IMR-90 (cell line): ENCODE measurements at regions not wholly inside any gene's neighbourhood (a gene's known extent, or its start where the extent isn't known, plus 50 kb on each side); places are given as distances from the start of the nearest gene placed in this dataset.

Source experiments
- ATAC-seq: fragments of 200-7000 bp; cut with Tn5 transposase; 2 replicates; pipeline ENCODE4 v1.9.1; 2020; ENCODE audit warnings: low read depth, mild to moderate bottlenecking, moderate library complexity
- BruUV-seq: library from RNA; stranded (reverse); fragments of 400-500 nt; replicated peaks from 2 replicates; lab custom pipeline; 2021; lab: Mats Ljungman, UMichigan
- CTCF ChIA-PET: fragments of 300-600 bp; formaldehyde crosslinking; extraction: SDS; loops from one replicate; lab custom pipeline; 2021; ENCODE audit warnings: antibody characterized with exemption; lab: Yijun Ruan, JAX
- POLR2A ChIA-PET: fragments of 300-600 bp; sonication (Branson Sonifier 250); formaldehyde crosslinking; loops from one replicate; lab custom pipeline; 2022; ENCODE audit warnings: antibody characterized with exemption; ENCODE audit not compliant: unreplicated experiment; lab: Charles Lee
- DNase-seq: peaks from one replicate; pipeline ENCODE4 v3.0.0; 2013
- H2AFZ ChIP-seq: replicated peaks from 2 replicates; pipeline ENCODE3; 2013; ENCODE audit warnings: low read length, mild to moderate bottlenecking; ENCODE audit not compliant: poor library complexity
- H2AK5ac ChIP-seq: 2 replicates; pipeline ENCODE4 v1.6.1; 2013; ENCODE audit warnings: low read depth, low read length, inconsistent platforms
- H2AK9ac ChIP-seq: replicated peaks from 2 replicates; pipeline ENCODE3; 2013; ENCODE audit warnings: mild to moderate bottlenecking, low read depth, low read length, moderate library complexity; ENCODE audit not compliant: poor library complexity
- H2BK120ac ChIP-seq: 2 replicates; pipeline ENCODE4 v1.6.1; 2013; ENCODE audit warnings: low read depth, low read length, inconsistent platforms
- H2BK15ac ChIP-seq: 3 replicates; pipeline ENCODE4 v1.6.1; 2013; ENCODE audit warnings: low read depth, low read length, inconsistent platforms
- H2BK20ac ChIP-seq: 2 replicates; pipeline ENCODE4 v1.6.1; 2013; ENCODE audit warnings: low read depth, mild to moderate bottlenecking, inconsistent platforms, low read length, moderate library complexity
- H2BK5ac ChIP-seq: 2 replicates; pipeline ENCODE4 v1.6.1; 2013; ENCODE audit warnings: mild to moderate bottlenecking, low read depth, low read length, inconsistent platforms; ENCODE audit not compliant: poor library complexity, severe bottlenecking
- H3K14ac ChIP-seq: replicated peaks from 2 replicates; pipeline ENCODE4 v1.6.1; 2013; ENCODE audit warnings: low read depth, low read length, inconsistent platforms
- H3K18ac ChIP-seq: 2 replicates; pipeline ENCODE4 v1.6.1; 2013; ENCODE audit warnings: low read depth, low read length, control low read depth
- H3K23ac ChIP-seq: 2 replicates; pipeline ENCODE4 v1.6.1; 2013; ENCODE audit warnings: low read depth, low read length, inconsistent platforms
- H3K27ac ChIP-seq: 2 replicates; pipeline ENCODE4 v1.5.1; 2013; ENCODE audit warnings: mild to moderate bottlenecking, control low read depth, low read length; ENCODE audit not compliant: insufficient read depth
- H3K27me3 ChIP-seq: 2 replicates; pipeline ENCODE4 v1.6.1; 2013; ENCODE audit warnings: low read length; ENCODE audit not compliant: control insufficient read depth, insufficient read depth
- H3K36me3 ChIP-seq: 2 replicates; pipeline ENCODE4 v1.6.1; 2013; ENCODE audit warnings: low read length, mixed read lengths; ENCODE audit not compliant: control insufficient read depth, insufficient read depth
- H3K4ac ChIP-seq: 2 replicates; pipeline ENCODE4 v1.6.1; 2013; ENCODE audit warnings: low read depth, low read length, inconsistent platforms
- H3K4me1 ChIP-seq: 2 replicates; pipeline ENCODE4 v1.6.1; 2013; ENCODE audit warnings: low read length, mixed read lengths; ENCODE audit not compliant: control insufficient read depth, insufficient read depth
- H3K4me2 ChIP-seq: 2 replicates; pipeline ENCODE4 v1.6.1; 2013; ENCODE audit warnings: low read depth, mild to moderate bottlenecking, control low read depth, low read length, moderate library complexity
- H3K4me3 ChIP-seq: 2 replicates; pipeline ENCODE4 v1.5.1; 2013; ENCODE audit warnings: low read depth, mild to moderate bottlenecking, control low read depth, low read length, moderate library complexity; ENCODE audit not compliant: insufficient read depth
- H3K56ac ChIP-seq: 2 replicates; pipeline ENCODE4 v1.6.1; 2013; ENCODE audit warnings: low read length, inconsistent platforms; ENCODE audit not compliant: insufficient read depth; ENCODE audit errors: extremely low read depth
- H3K79me1 ChIP-seq, 2 experiments: 2 replicates each; pipeline ENCODE4 v1.6.1; 2013; ENCODE audit warnings: low read length in 2 of 2, inconsistent platforms in 1 of 2, low read depth in 1 of 2
- H3K9ac ChIP-seq: 2 replicates; pipeline ENCODE4 v1.6.1; 2013; ENCODE audit warnings: low read depth, low read length, control low read depth
- H3K9me1 ChIP-seq: 2 replicates; pipeline ENCODE4 v1.6.1; 2013; ENCODE audit warnings: low read length, inconsistent platforms; ENCODE audit not compliant: insufficient read depth
- H3K9me3 ChIP-seq: 2 replicates; pipeline ENCODE4 v1.6.1; 2013; ENCODE audit warnings: low read length; ENCODE audit not compliant: control insufficient read depth, insufficient read depth
- H4K20me1 ChIP-seq: 2 replicates; pipeline ENCODE4 v1.6.1; 2013; ENCODE audit warnings: low read length, inconsistent platforms; ENCODE audit not compliant: insufficient read depth
- H4K5ac ChIP-seq: 2 replicates; pipeline ENCODE4 v1.6.1; 2013; ENCODE audit warnings: mild to moderate bottlenecking, low read depth, low read length, control low read depth
- H4K8ac ChIP-seq, 2 experiments: 2 replicates each; pipeline ENCODE4 v1.6.1; 2013; ENCODE audit warnings: low read depth in 2 of 2, low read length in 2 of 2, control low read depth in 1 of 2, inconsistent platforms in 1 of 2
- H4K91ac ChIP-seq: 2 replicates; pipeline ENCODE4 v1.6.1; 2013; ENCODE audit warnings: low read depth, low read length, inconsistent platforms; ENCODE audit not compliant: insufficient read depth
- BHLHE40 ChIP-seq: fragments of 150-350 bp; IDR thresholded peaks from 2 replicates; pipeline ENCODE4 v1.6.1; 2016; ENCODE audit warnings: mild to moderate bottlenecking, low read depth, low read length
- CEBPB ChIP-seq: IDR thresholded peaks from 2 replicates; pipeline ENCODE4 v1.6.1; 2012; ENCODE audit warnings: low read depth, low read length, improper control_type of control experiment
- FOS ChIP-seq: fragments of 150-350 bp; IDR thresholded peaks from 2 replicates; pipeline ENCODE4 v1.6.1; 2016; ENCODE audit warnings: low read depth, low read length
- MAFK ChIP-seq: IDR thresholded peaks from 2 replicates; pipeline ENCODE4 v1.6.1; 2012; ENCODE audit warnings: low read depth, low read length, improper control_type of control experiment
- MAZ ChIP-seq: IDR thresholded peaks from 2 replicates; pipeline ENCODE4 v1.6.1; 2012; ENCODE audit warnings: low read depth, mild to moderate bottlenecking, low read length, improper control_type of control experiment, moderate library complexity, borderline replicate concordance
- POLR2A ChIP-seq: IDR thresholded peaks from 2 replicates; pipeline ENCODE4 v1.6.1; 2012; ENCODE audit warnings: mild to moderate bottlenecking, low read depth, low read length
- RAD21 ChIP-seq: IDR thresholded peaks from 2 replicates; pipeline ENCODE4 v1.6.1; 2012; ENCODE audit warnings: low read length, improper control_type of control experiment
- RCOR1 ChIP-seq: IDR thresholded peaks from 2 replicates; pipeline ENCODE4 v1.6.1; 2012; ENCODE audit warnings: mild to moderate bottlenecking, low read length, improper control_type of control experiment; ENCODE audit not compliant: insufficient replicate concordance
- RFX5 ChIP-seq: IDR thresholded peaks from 2 replicates; pipeline ENCODE4 v1.8.0; 2012; ENCODE audit warnings: low read depth, mild to moderate bottlenecking, low read length, moderate library complexity
- SMC3 ChIP-seq: fragments of 150-350 bp; IDR thresholded peaks from 2 replicates; pipeline ENCODE4 v1.6.1; 2016; ENCODE audit warnings: low read depth, mild to moderate bottlenecking, antibody characterized with exemption, low read length, moderate library complexity
- WGBS, 2 experiments: methylation state at CpG; one replicate each; pipeline versions ENCODE4 v1.1.5 to v1.1.7; 2013; ENCODE audit warnings: missing lambda C conversion rate in 2 of 2; ENCODE audit not compliant: insufficient read length in 1 of 2; ENCODE audit errors: extremely low coverage in 2 of 2; 5-methylcytosine and 5-hydroxymethylcytosine counted together
- dilution Hi-C: fragments of 300-500 bp; cut with HindIII; formaldehyde crosslinking; loops from one replicate; pipeline ENCODE4 v1.14.3; 2018; ENCODE audit warnings: low sequenced_read_pairs; ENCODE audit not compliant: unreplicated experiment
- in situ Hi-C: fragments of 300-500 bp; cut with MboI; formaldehyde crosslinking; loops from 3 replicates; pipeline ENCODE4 v1.14.3; 2019; ENCODE audit warnings: low sequenced_read_pairs, inconsistent platforms, mixed read lengths
- intact Hi-C: fragments of 100-400 bp; cut with micrococcal nuclease; formaldehyde crosslinking; loops from 2 replicates; pipeline ENCODE4 v1.10.0; 2022
- TF ChIP-seq, protein P1 (sequence below): fragments of 150-350 bp; IDR thresholded peaks from 2 replicates; pipeline ENCODE4 v1.6.1; 2016; ENCODE audit warnings: low read depth, mild to moderate bottlenecking, low read length, moderate library complexity, borderline replicate concordance
- TF ChIP-seq, protein P2 (sequence below): conservative IDR thresholded peaks from 2 replicates; pipeline ENCODE4 v1.5.1; 2012; ENCODE audit warnings: mild to moderate bottlenecking, low read depth, low read length, improper control_type of control experiment
- TF ChIP-seq, protein P3 (sequence below): fragments of 150-350 bp; IDR thresholded peaks from 2 replicates; pipeline ENCODE4 v1.6.1; 2017; ENCODE audit warnings: mild to moderate bottlenecking, antibody characterized with exemption, low read length, low read depth

DNA sequence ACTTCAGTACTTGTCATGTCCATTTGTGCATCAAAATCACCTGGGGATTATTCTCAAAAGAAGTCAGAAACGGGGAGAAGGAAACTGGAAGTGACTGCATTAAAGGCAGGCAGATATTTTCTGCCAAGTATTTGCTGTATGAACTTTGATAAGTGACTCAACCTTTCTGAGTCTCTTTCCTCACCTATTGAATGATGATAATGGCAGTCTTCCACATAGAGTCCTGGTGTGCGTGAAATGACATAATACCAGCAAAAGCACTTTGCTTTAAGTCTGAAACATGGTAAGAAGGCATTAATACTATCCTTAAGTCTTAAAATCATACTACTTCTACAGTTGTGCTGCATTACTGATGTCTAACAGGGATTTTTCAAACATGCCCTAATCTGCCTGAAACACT is 278.5 kb downstream of the ADAMTS20 start:
- Histone ChIP-seq H4K8ac (no peak overlapping the region), H3K4me1 (peaks cover 2% of the 10 kb centered on the region; the same call in 1 of the 2 replicates), H3K27ac (no peak overlapping the region), H2BK120ac (no peak overlapping the region), H3K9ac (no peak overlapping the region), H3K36me3 (no peaks in the 10 kb centered on the region), H4K5ac (no peak overlapping the region), H3K27me3 (no peaks in the 10 kb centered on the region), H2BK15ac (no peak overlapping the region), H4K91ac (no peak overlapping the region), H3K14ac (no peak overlapping the region), H3K79me1 (no peaks in the 10 kb centered on the region), H3K4me3 (no peak overlapping the region), H2AK9ac (no peak overlapping the region), H2AFZ (no peak overlapping the region), H3K56ac (no peak overlapping the region), H3K4ac (no peak overlapping the region), H4K20me1 (no peaks in the 10 kb centered on the region), H3K9me3 (no peaks in the 10 kb centered on the region), H3K23ac (no peak overlapping the region), H3K9me1 (no peaks in the 10 kb centered on the region), H3K4me2 (no peak overlapping the region; the same call in 1 of the 2 replicates), H3K18ac (no peak overlapping the region), H2BK20ac (no peak overlapping the region), H2BK5ac (no peak overlapping the region), H2AK5ac (no peak overlapping the region)
- no CpG with 5 or more reads among the region's 2 CpGs for WGBS, 2 experiments
- dilution Hi-C loops (no loop called here), in situ Hi-C loops (no loop called here), intact Hi-C loops (no loop called here)
- POLR2A ChIA-PET, result no interaction called here
- no peak for TF ChIP-seq SMC3
- no peak for TF ChIP-seq CEBPB
- TF ChIP-seq MAFK, result no peak
- TF ChIP-seq FOS, result no peak
- no peak for TF ChIP-seq BHLHE40
- TF ChIP-seq POLR2A, result no peak
- TF ChIP-seq, protein P1, sequence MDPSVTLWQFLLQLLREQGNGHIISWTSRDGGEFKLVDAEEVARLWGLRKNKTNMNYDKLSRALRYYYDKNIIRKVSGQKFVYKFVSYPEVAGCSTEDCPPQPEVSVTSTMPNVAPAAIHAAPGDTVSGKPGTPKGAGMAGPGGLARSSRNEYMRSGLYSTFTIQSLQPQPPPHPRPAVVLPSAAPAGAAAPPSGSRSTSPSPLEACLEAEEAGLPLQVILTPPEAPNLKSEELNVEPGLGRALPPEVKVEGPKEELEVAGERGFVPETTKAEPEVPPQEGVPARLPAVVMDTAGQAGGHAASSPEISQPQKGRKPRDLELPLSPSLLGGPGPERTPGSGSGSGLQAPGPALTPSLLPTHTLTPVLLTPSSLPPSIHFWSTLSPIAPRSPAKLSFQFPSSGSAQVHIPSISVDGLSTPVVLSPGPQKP, result no peak
- TF ChIP-seq, protein P2, sequence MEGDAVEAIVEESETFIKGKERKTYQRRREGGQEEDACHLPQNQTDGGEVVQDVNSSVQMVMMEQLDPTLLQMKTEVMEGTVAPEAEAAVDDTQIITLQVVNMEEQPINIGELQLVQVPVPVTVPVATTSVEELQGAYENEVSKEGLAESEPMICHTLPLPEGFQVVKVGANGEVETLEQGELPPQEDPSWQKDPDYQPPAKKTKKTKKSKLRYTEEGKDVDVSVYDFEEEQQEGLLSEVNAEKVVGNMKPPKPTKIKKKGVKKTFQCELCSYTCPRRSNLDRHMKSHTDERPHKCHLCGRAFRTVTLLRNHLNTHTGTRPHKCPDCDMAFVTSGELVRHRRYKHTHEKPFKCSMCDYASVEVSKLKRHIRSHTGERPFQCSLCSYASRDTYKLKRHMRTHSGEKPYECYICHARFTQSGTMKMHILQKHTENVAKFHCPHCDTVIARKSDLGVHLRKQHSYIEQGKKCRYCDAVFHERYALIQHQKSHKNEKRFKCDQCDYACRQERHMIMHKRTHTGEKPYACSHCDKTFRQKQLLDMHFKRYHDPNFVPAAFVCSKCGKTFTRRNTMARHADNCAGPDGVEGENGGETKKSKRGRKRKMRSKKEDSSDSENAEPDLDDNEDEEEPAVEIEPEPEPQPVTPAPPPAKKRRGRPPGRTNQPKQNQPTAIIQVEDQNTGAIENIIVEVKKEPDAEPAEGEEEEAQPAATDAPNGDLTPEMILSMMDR, result no peak
- no peak for TF ChIP-seq RAD21
- TF ChIP-seq, protein P3, sequence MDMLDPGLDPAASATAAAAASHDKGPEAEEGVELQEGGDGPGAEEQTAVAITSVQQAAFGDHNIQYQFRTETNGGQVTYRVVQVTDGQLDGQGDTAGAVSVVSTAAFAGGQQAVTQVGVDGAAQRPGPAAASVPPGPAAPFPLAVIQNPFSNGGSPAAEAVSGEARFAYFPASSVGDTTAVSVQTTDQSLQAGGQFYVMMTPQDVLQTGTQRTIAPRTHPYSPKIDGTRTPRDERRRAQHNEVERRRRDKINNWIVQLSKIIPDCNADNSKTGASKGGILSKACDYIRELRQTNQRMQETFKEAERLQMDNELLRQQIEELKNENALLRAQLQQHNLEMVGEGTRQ, result no peak
- TF ChIP-seq RCOR1, result no peak
- TF ChIP-seq RFX5, result no peak
- no peak for TF ChIP-seq MAZ
- DNase-seq (peak; percentile 31), ATAC-seq (no peak)
- no TSS peak for BruUV-seq
- CTCF ChIA-PET, result no interaction called here
